Gastroesophageal sphincter (tissue), 3 donors: ENCODE measurements at regions not wholly inside any gene's neighbourhood (a gene's known extent, or its start where the extent isn't known, plus 50 kb on each side); places are given as distances from the start of the nearest gene placed in this dataset.

Experiments used
- EP300 ChIP-seq: sonication (generic); formaldehyde crosslinking; IDR thresholded peaks from one replicate; pipeline ENCODE4 v1.6.1; 2017; ENCODE audit warnings: antibody characterized with exemption, mild to moderate bottlenecking
- POLR2A ChIP-seq, 2 donors: fragments of 450-650 bp; IDR thresholded peaks; one replicate each; pipeline ENCODE4 v1.6.1; 2017; ENCODE audit warnings: antibody characterized with exemption in 2 of 2, mild to moderate bottlenecking in 2 of 2, moderate library complexity in 1 of 2
- POLR2AphosphoS5 ChIP-seq: sonication (generic); formaldehyde crosslinking; IDR thresholded peaks from one replicate; pipeline ENCODE4 v1.6.1; 2017; ENCODE audit warnings: antibody characterized with exemption
- TF ChIP-seq, protein P1 (sequence below), 4 experiments: fragments of 200-600 bp in 2 of 4; fragments of 450-650 bp in 2 of 4; sonication (generic) in 1 of 4; IDR thresholded peaks; one replicate each; pipeline ENCODE4 v1.5.1; 2017 to 2019; ENCODE audit warnings: antibody characterized with exemption in 4 of 4, mild to moderate bottlenecking in 2 of 4, moderate library complexity in 2 of 4

DNA sequence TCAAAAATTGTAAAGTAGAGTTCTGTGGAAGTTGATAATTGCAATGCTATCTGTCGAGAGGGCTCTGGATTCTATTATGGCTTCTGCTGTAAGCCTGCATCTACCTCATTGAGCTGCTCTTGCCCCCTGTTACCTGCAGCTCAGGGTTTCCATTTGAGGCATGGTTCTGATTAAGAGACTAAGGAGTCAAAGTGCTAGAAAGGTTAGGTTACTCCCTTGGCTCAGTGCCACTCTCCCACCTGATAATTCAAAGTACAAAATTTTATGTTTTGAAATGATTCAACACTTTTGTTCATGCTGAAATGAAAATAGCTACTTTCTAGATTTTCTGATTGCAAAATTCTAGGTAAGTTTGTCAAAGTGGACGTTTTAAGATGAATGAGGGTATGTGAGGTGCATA is 220.5 kb upstream of the SATB1 start:
- no peak for TF ChIP-seq POLR2A (IDR thresholded peaks at IDR 0.05)
- TF ChIP-seq, protein P1, sequence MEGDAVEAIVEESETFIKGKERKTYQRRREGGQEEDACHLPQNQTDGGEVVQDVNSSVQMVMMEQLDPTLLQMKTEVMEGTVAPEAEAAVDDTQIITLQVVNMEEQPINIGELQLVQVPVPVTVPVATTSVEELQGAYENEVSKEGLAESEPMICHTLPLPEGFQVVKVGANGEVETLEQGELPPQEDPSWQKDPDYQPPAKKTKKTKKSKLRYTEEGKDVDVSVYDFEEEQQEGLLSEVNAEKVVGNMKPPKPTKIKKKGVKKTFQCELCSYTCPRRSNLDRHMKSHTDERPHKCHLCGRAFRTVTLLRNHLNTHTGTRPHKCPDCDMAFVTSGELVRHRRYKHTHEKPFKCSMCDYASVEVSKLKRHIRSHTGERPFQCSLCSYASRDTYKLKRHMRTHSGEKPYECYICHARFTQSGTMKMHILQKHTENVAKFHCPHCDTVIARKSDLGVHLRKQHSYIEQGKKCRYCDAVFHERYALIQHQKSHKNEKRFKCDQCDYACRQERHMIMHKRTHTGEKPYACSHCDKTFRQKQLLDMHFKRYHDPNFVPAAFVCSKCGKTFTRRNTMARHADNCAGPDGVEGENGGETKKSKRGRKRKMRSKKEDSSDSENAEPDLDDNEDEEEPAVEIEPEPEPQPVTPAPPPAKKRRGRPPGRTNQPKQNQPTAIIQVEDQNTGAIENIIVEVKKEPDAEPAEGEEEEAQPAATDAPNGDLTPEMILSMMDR (IDR thresholded peaks at IDR 0.05) = no peak
- TF ChIP-seq POLR2AphosphoS5 = no peak
- no peak for TF ChIP-seq EP300
